ENCODE measurements at regions not wholly inside any gene's neighbourhood (a gene's known extent, or its start where the extent isn't known, plus 50 kb on each side); places are given as distances from the start of the nearest gene placed in this dataset.

DNA sequence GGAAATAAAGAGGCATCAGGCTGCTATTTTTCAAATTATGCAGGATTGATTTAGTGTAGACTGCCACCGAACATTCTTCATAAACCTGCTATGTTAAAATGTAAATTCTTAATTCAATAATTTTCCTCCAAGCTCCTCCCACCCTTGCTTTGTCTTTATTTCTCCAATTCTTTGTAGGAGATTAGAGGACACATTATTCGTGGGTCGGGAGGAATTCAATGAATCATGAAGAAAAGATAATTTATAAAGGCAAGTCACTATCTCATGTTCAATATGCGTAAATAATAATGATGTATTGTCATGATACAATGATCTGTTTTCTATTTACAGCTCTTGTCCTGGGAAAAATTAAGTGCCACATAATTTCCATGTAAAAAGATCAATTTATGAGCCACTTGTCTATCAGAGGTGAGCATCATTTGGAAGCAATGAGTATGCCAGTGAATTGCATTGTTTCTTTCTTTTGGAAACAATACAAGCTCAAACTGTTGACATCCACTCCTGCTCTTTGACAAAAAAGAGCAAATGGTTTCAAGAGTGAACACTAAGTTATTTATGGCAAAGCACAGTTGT is 148.0 kb upstream of the MITF start:
- TF ChIP-seq, protein P1, sequence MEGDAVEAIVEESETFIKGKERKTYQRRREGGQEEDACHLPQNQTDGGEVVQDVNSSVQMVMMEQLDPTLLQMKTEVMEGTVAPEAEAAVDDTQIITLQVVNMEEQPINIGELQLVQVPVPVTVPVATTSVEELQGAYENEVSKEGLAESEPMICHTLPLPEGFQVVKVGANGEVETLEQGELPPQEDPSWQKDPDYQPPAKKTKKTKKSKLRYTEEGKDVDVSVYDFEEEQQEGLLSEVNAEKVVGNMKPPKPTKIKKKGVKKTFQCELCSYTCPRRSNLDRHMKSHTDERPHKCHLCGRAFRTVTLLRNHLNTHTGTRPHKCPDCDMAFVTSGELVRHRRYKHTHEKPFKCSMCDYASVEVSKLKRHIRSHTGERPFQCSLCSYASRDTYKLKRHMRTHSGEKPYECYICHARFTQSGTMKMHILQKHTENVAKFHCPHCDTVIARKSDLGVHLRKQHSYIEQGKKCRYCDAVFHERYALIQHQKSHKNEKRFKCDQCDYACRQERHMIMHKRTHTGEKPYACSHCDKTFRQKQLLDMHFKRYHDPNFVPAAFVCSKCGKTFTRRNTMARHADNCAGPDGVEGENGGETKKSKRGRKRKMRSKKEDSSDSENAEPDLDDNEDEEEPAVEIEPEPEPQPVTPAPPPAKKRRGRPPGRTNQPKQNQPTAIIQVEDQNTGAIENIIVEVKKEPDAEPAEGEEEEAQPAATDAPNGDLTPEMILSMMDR (IDR thresholded peaks at IDR 0.05) = no peak
- TF ChIP-seq EP300 (IDR thresholded peaks at IDR 0.05; ENCODE audit: borderline replicate concordance in 1 of 2, low read depth in 1 of 2, low read length in 1 of 2) = no peak
- TF ChIP-seq, protein P2, sequence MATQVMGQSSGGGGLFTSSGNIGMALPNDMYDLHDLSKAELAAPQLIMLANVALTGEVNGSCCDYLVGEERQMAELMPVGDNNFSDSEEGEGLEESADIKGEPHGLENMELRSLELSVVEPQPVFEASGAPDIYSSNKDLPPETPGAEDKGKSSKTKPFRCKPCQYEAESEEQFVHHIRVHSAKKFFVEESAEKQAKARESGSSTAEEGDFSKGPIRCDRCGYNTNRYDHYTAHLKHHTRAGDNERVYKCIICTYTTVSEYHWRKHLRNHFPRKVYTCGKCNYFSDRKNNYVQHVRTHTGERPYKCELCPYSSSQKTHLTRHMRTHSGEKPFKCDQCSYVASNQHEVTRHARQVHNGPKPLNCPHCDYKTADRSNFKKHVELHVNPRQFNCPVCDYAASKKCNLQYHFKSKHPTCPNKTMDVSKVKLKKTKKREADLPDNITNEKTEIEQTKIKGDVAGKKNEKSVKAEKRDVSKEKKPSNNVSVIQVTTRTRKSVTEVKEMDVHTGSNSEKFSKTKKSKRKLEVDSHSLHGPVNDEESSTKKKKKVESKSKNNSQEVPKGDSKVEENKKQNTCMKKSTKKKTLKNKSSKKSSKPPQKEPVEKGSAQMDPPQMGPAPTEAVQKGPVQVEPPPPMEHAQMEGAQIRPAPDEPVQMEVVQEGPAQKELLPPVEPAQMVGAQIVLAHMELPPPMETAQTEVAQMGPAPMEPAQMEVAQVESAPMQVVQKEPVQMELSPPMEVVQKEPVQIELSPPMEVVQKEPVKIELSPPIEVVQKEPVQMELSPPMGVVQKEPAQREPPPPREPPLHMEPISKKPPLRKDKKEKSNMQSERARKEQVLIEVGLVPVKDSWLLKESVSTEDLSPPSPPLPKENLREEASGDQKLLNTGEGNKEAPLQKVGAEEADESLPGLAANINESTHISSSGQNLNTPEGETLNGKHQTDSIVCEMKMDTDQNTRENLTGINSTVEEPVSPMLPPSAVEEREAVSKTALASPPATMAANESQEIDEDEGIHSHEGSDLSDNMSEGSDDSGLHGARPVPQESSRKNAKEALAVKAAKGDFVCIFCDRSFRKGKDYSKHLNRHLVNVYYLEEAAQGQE (IDR thresholded peaks at IDR 0.05; ENCODE audit: low read depth, low read length) = no peak
- no peak for TF ChIP-seq SIN3A (IDR thresholded peaks at IDR 0.05; ENCODE audit: borderline replicate concordance, low read depth, low read length)
- TF ChIP-seq, protein P3, sequence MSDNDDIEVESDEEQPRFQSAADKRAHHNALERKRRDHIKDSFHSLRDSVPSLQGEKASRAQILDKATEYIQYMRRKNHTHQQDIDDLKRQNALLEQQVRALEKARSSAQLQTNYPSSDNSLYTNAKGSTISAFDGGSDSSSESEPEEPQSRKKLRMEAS (IDR thresholded peaks at IDR 0.05; ENCODE audit: low read depth) = no peak
- TF ChIP-seq RFX5 (IDR thresholded peaks at IDR 0.05; ENCODE audit: low read length) = no peak
- no peak for TF ChIP-seq POLR2AphosphoS5 (IDR thresholded peaks at IDR 0.05; ENCODE audit: low read depth, low read length)
- TF ChIP-seq GATA2 (CRISPR knock-in tag; IDR thresholded peaks at IDR 0.05) = no peak
- TF ChIP-seq TEAD4 (IDR thresholded peaks at IDR 0.05; ENCODE audit: borderline replicate concordance, insufficient read depth) = no peak
- no peak for TF ChIP-seq TCF12 (IDR thresholded peaks at IDR 0.05)
- no peak for TF ChIP-seq YY1 (IDR thresholded peaks at IDR 0.05; ENCODE audit: low read depth)
- TF ChIP-seq GABPA (IDR thresholded peaks at IDR 0.05; ENCODE audit: low read depth) = no peak
- no peak for TF ChIP-seq RCOR1 (IDR thresholded peaks at IDR 0.05; ENCODE audit: low read length)

Measured in SK-N-SH (cell line).